ENCODE measurements at regions not wholly inside any gene's neighbourhood (a gene's known extent, or its start where the extent isn't known, plus 50 kb on each side); places are given as distances from the start of the nearest gene placed in this dataset.
"Not testable (repeated sequence)": the region's sequence is repeated elsewhere in the genome, so short reads cannot be mapped to it uniquely, and the experiment has no call there.

- TF ChIP-seq CTCF, MAX (IDR thresholded peaks at IDR 0.05; ENCODE audit: low read depth, low read length): not testable (repeated sequence)
Observed at GRCh38 chr9:97221478-97222355, 85.7 kb upstream of the CCDC180 start.

Data from NB4 (cell line).